Fibroblast of peridontal ligament (primary cell): ENCODE measurements at regions not wholly inside any gene's neighbourhood (a gene's known extent, or its start where the extent isn't known, plus 50 kb on each side); places are given as distances from the start of the nearest gene placed in this dataset.
A peak's percentile ranks its signal among the peaks of the same experiment; 100 is the strongest.

Experiments used
- DNase-seq: peaks from one replicate; pipeline ENCODE4 v3.0.0-alpha.2; 2010; ENCODE audit errors: extremely low read depth

GRCh38 chr11:116598556-116598955 is 174.2 kb downstream of the BUD13 start:
- DNase-seq: no peak

- no peak for DNase-seq
Observed at GRCh38 chr11:116598036-116598435, 174.8 kb downstream of the BUD13 start.

GRCh38 chr11:116596346-116597260 is 176.2 kb downstream of the BUD13 start:
- DNase-seq: no peak

GRCh38 chr11:116595305-116595880 is 177.4 kb downstream of the BUD13 start:
- no peak for DNase-seq

- no peak for DNase-seq
Observed at GRCh38 chr11:116590844-116591570, 181.8 kb downstream of the BUD13 start.

- DNase-seq: no peak
Observed at GRCh38 chr11:116589402-116589801, 183.4 kb downstream of the BUD13 start.

- DNase-seq: no peak
Observed at GRCh38 chr11:116586392-116586791, 186.4 kb downstream of the BUD13 start.

GRCh38 chr11:116582571-116582970 is 190.2 kb downstream of the BUD13 start:
- no peak for DNase-seq

- DNase-seq: no peak
Observed at GRCh38 chr11:116581349-116581748, 191.4 kb downstream of the BUD13 start.

GRCh38 chr11:116580799-116581198 is 192.0 kb downstream of the BUD13 start:
- DNase-seq: no peak

- no peak for DNase-seq
Observed at GRCh38 chr11:116579857-116580727, 192.7 kb downstream of the BUD13 start.

- peak; percentile 13 for DNase-seq
Observed at GRCh38 chr11:116579031-116579653, 193.6 kb downstream of the BUD13 start.

GRCh38 chr11:116577956-116578355 is 194.8 kb downstream of the BUD13 start:
- no peak for DNase-seq

GRCh38 chr11:116577273-116577672 is 195.5 kb downstream of the BUD13 start:
- no peak for DNase-seq

- DNase-seq: no peak
Observed at GRCh38 chr11:116576526-116576925, 196.3 kb downstream of the BUD13 start.

- DNase-seq: no peak
Observed at GRCh38 chr11:116567721-116568242, 205.0 kb downstream of the BUD13 start.

GRCh38 chr11:116563712-116564047 is 209.1 kb downstream of the BUD13 start:
- DNase-seq: no peak

GRCh38 chr11:116563028-116563711 is 209.6 kb downstream of the BUD13 start:
- DNase-seq: peak; percentile 18

- DNase-seq: no peak
Observed at GRCh38 chr11:116560589-116560988, 212.2 kb downstream of the BUD13 start.

GRCh38 chr11:116558504-116559211 is 214.1 kb downstream of the BUD13 start:
- DNase-seq: no peak
